ENCODE measurements at regions not wholly inside any gene's neighbourhood (a gene's known extent, or its start where the extent isn't known, plus 50 kb on each side); places are given as distances from the start of the nearest gene placed in this dataset.

GRCh38 chr15:62845241-62846126 is 197.1 kb upstream of the TPM1 start:
- Histone ChIP-seq H3K27me3 (ENCODE audit: low read depth) (no peaks in the 10 kb centered on the region), H3K4me3 (no peak overlapping the region), H3K4me1 (peaks cover 65% of the 10 kb centered on the region), H3K36me3 (peaks cover 12% of the 10 kb centered on the region), H3K27ac (replicated peaks) (no peak overlapping the region), H3K9me3 (replicated peaks) (no peaks in the 10 kb centered on the region)
- TF ChIP-seq CTCF (IDR thresholded peaks at IDR 0.05; ENCODE audit: borderline replicate concordance): no peak
- DNase-seq: no peak
- intact Hi-C loops (cut with micrococcal nuclease): loop anchor here (10.0 kb wide), 1 partner anchor 199 kb away; the partner anchor contains the start of gene TPM1

DNA sequence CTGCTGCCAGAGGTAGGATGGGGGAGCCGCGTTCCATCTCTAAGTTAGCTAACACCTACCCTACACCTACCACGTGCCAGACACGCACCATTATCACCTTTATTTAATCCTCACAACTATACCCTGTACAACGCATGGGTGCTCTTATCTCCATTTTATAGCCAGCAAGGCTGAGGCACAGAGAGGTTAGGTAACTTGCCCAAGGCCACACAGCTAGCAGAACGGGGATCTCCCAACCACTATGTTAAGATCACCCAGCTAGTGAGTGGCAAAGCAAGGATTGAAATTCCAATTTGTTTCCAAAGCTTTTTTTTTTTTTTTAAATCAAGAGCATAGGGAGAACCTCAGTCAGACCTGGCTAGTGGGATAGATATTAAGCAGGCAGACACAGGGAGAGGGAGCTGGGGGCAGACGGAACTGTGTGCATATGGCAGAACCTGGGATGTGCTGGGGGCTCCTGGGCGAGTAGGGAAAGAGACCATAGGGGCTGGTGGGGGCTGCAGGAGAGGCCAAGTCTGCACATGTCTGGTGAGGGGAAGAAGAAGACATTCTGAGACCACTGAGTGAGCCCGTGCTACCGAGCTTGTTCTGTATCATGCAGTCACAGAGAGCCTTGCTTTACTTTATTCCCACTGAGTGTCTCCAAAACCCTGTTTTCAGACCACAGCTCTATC is 196.3 kb upstream of the TPM1 start:
- H3K36me3 ChIP-seq: peaks cover 4% of the 10 kb centered on the region
- H3K9me3 ChIP-seq (replicated peaks): no peaks in the 10 kb centered on the region
- no peak for DNase-seq
- H3K27me3 ChIP-seq (ENCODE audit: low read depth): no peaks in the 10 kb centered on the region
- H3K4me3 ChIP-seq: no peak overlapping the region
- intact Hi-C loops (cut with micrococcal nuclease): loop anchor here (10.0 kb wide), 1 partner anchor 199 kb away; the partner anchor contains the start of gene TPM1
- no peak for TF ChIP-seq CTCF (IDR thresholded peaks at IDR 0.05; ENCODE audit: borderline replicate concordance)
- no peak overlapping the region for H3K27ac ChIP-seq (replicated peaks)
- peaks cover 62% of the 10 kb centered on the region for H3K4me1 ChIP-seq

GRCh38 chr15:62846805-62847495 is 195.6 kb upstream of the TPM1 start:
- Histone ChIP-seq H3K27ac (replicated peaks) (no peak overlapping the region), H3K4me1 (peaks cover 58% of the 10 kb centered on the region), H3K9me3 (replicated peaks) (no peaks in the 10 kb centered on the region), H3K27me3 (ENCODE audit: low read depth) (no peaks in the 10 kb centered on the region), H3K4me3 (no peak overlapping the region), H3K36me3 (no peaks in the 10 kb centered on the region)
- no peak for TF ChIP-seq CTCF (IDR thresholded peaks at IDR 0.05; ENCODE audit: borderline replicate concordance)
- intact Hi-C loops (cut with micrococcal nuclease): loop anchor here (10.0 kb wide), 1 partner anchor 198 kb away; the partner anchor contains the start of gene TPM1
- no peak for DNase-seq

DNA sequence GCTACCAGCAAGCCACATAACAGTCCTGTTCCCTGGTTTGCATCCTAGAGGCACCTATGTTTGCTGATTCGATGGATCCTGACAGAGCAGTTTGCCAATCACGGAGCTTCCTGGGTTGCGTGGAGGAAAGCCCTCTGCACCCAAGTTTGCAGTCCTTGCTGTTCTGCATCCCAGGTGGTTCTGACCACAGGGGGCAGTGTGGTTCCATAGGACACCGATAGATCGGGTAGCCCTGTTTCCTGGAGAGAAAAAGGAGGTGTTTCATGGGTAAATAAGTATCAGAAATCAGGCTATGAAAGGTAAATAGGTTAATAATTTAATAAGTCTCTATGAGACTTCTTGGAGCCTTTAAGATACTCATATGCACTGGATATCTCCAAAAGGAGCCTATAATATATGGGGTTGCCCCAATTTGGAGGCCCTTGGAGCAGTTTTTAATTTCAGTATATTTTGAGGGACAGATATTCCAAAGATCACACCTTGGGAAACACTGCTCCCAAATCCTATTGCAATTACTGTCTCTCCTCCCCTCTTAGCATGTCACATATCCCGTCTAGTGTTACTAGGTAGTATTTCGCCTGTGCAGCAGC is 194.6 kb upstream of the TPM1 start:
- peak; percentile 71 for DNase-seq
- intact Hi-C loops (cut with micrococcal nuclease): loop anchor here (10.0 kb wide), 1 partner anchor 197 kb away; the partner anchor contains the start of gene TPM1
- H3K4me3 ChIP-seq: no peak overlapping the region
- H3K27ac ChIP-seq (replicated peaks): no peak overlapping the region
- H3K36me3 ChIP-seq: no peaks in the 10 kb centered on the region
- H3K27me3 ChIP-seq (ENCODE audit: low read depth): no peaks in the 10 kb centered on the region
- H3K9me3 ChIP-seq (replicated peaks): no peaks in the 10 kb centered on the region
- peak; percentile 85 for TF ChIP-seq CTCF (IDR thresholded peaks at IDR 0.05; ENCODE audit: borderline replicate concordance)
- peaks cover 49% of the 10 kb centered on the region for H3K4me1 ChIP-seq

- peaks cover 45% of the 10 kb centered on the region for H3K4me1 ChIP-seq
- no peak overlapping the region for H3K4me3 ChIP-seq
- peak; percentile 28 for TF ChIP-seq CTCF (IDR thresholded peaks at IDR 0.05; ENCODE audit: borderline replicate concordance)
- no peak overlapping the region for H3K27ac ChIP-seq (replicated peaks)
- H3K36me3 ChIP-seq: no peaks in the 10 kb centered on the region
- intact Hi-C loops (cut with micrococcal nuclease): loop anchor here (10.0 kb wide), 1 partner anchor 196 kb away; the partner anchor contains the start of gene TPM1
- H3K9me3 ChIP-seq (replicated peaks): no peaks in the 10 kb centered on the region
- H3K27me3 ChIP-seq (ENCODE audit: low read depth): no peaks in the 10 kb centered on the region
- DNase-seq: no peak
Observed at GRCh38 chr15:62848632-62849050, 193.9 kb upstream of the TPM1 start.
